ENCODE measurements at regions not wholly inside any gene's neighbourhood (a gene's known extent, or its start where the extent isn't known, plus 50 kb on each side); places are given as distances from the start of the nearest gene placed in this dataset.

DNA sequence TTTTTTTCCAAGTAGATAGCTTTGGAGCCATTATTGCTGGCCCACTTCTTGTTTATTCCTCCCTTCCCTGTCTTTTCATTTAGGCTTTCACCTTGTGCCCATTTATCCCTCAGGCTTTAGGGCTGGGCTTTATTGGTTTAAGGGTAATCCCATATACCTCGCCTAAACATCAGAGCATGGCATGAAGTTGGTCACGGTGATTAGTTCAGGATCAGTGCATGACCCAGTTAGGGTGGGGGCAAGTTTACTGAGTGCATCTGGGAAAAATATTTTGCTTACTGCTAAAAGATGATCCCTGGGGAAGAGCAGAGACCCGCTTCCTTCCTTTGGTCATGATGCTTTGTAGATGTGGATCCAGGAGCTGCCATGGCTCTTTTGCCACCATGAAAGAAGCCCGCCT is 153.3 kb upstream of the NECTIN1 start:
- BruUV-seq (replicated peaks), result no TSS peak
- H3K27ac ChIP-seq (ENCODE audit: extremely low read depth, low read depth, low read length), result no peak overlapping the region
- no peaks in the 10 kb centered on the region for H4K20me1 ChIP-seq (replicated peaks; ENCODE audit: control insufficient read depth, insufficient read depth, low read length)
- no peaks in the 10 kb centered on the region for H3K4me1 ChIP-seq (replicated peaks in 1 of 2; ENCODE audit: control insufficient read depth in 2 of 2, insufficient read depth in 2 of 2, low read length in 2 of 2)
- no peak overlapping the region for H2AFZ ChIP-seq (ENCODE audit: low read depth, low read length)
- ChIA-PET POLR2A (no interaction called here), CTCF (ENCODE audit: low intra/inter-chr PET ratio) (no interaction called here)
- no peaks in the 10 kb centered on the region for H3K36me3 ChIP-seq (ENCODE audit: control insufficient read depth, insufficient read depth, low read length)
- ATAC-seq (no peak), FAIRE-seq (no peak), DNase-seq (ENCODE audit: extremely low read depth in 1 of 4, low spot score in 3 of 4) (no peak)
- no peaks in the 10 kb centered on the region for H3K9me3 ChIP-seq (replicated peaks; ENCODE audit: control insufficient read depth, insufficient read depth, low read depth, low read length)
- intact Hi-C loops (cut with micrococcal nuclease) (no loop called here), in situ Hi-C loops (cut with MboI) (no loop called here)
- H3K27me3 ChIP-seq (ENCODE audit: control insufficient read depth in 2 of 2, insufficient read depth in 2 of 2, low read length in 2 of 2), result peaks cover 0 to 30% of the 10 kb centered on the region in 2 experiments; a peak in 2 of 5 replicates
- no peak overlapping the region for H3K4me2 ChIP-seq (ENCODE audit: insufficient read depth, low read length)
- H3K9me1 ChIP-seq (ENCODE audit: control insufficient read depth, insufficient read depth, low read length), result no peaks in the 10 kb centered on the region
- no peak overlapping the region for H3K9ac ChIP-seq (ENCODE audit: insufficient read depth in 1 of 2, low read depth in 2 of 2, low read length in 2 of 2)
- TF ChIP-seq ZNF696 (CRISPR knock-in tag; conservative IDR thresholded peaks at IDR 0.05), result no peak
- TF ChIP-seq GTF2B (IDR thresholded peaks at IDR 0.05; ENCODE audit: extremely low read depth, insufficient read length), result no peak
- no peak for TF ChIP-seq TAF9B (IDR thresholded peaks at IDR 0.05; ENCODE audit: partially characterized antibody)
- TF ChIP-seq NFE2L1 (tag; IDR thresholded peaks at IDR 0.05; ENCODE audit: borderline replicate concordance, low read depth), result no peak
- no peak for TF ChIP-seq CEBPB (tag; IDR thresholded peaks at IDR 0.05)
- no peak for TF ChIP-seq ZNF589 (CRISPR knock-in tag; IDR thresholded peaks at IDR 0.05; ENCODE audit: low read depth)
- WGBS (ENCODE audit: insufficient coverage, low coverage, missing lambda C conversion rate), result 0% methylated on average over 4 of the region's 4 CpGs
- H3K79me2 ChIP-seq (ENCODE audit: control insufficient read depth, insufficient read depth, low read length), result no peaks in the 10 kb centered on the region
- H3K4me3 ChIP-seq, result no peak overlapping the region

DNA sequence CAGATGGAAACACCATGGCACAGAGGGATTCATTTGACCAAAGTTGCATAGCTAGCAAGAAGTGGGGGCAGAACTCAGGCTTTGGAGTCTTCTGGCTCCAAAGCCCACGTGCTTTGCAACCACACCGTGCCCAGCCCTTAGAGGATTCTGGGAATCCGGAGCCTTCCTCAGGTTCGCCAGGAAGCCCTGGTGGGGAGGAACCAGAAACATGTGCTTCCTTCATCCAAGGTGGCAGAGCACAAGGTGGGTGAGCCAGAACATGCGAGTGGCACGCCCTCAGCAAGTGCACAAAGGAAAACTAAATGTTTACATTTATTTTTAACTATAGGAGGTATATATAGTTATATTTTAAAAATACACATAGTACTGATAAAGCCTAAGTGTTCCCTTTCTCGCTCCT is 151.9 kb upstream of the NECTIN1 start:
- no peak overlapping the region for H3K27ac ChIP-seq (ENCODE audit: extremely low read depth, low read depth, low read length)
- no peaks in the 10 kb centered on the region for H3K4me1 ChIP-seq (replicated peaks in 1 of 2; ENCODE audit: control insufficient read depth in 2 of 2, insufficient read depth in 2 of 2, low read length in 2 of 2)
- H3K36me3 ChIP-seq (ENCODE audit: control insufficient read depth, insufficient read depth, low read length), result no peaks in the 10 kb centered on the region
- POLR2A ChIA-PET, result no interaction called here
- intact Hi-C loops (cut with micrococcal nuclease) (no loop called here), in situ Hi-C loops (cut with MboI) (no loop called here)
- no peak overlapping the region for H2AFZ ChIP-seq (ENCODE audit: low read depth, low read length)
- WGBS (ENCODE audit: insufficient coverage, low coverage, missing lambda C conversion rate), result 1% methylated on average over 7 of the region's 7 CpGs
- FAIRE-seq (no peak), DNase-seq (ENCODE audit: extremely low read depth in 1 of 4, low spot score in 3 of 4) (no peak), ATAC-seq (no peak)
- no peaks in the 10 kb centered on the region for H3K9me1 ChIP-seq (ENCODE audit: control insufficient read depth, insufficient read depth, low read length)
- no peaks in the 10 kb centered on the region for H3K9me3 ChIP-seq (replicated peaks; ENCODE audit: control insufficient read depth, insufficient read depth, low read depth, low read length)
- peaks cover 0 to 32% of the 10 kb centered on the region in 2 experiments; a peak in 2 of 5 replicates for H3K27me3 ChIP-seq (ENCODE audit: control insufficient read depth in 2 of 2, insufficient read depth in 2 of 2, low read length in 2 of 2)
- H3K9ac ChIP-seq (ENCODE audit: insufficient read depth in 1 of 2, low read depth in 2 of 2, low read length in 2 of 2), result no peak overlapping the region
- no peaks in the 10 kb centered on the region for H4K20me1 ChIP-seq (replicated peaks; ENCODE audit: control insufficient read depth, insufficient read depth, low read length)
- no peaks in the 10 kb centered on the region for H3K79me2 ChIP-seq (ENCODE audit: control insufficient read depth, insufficient read depth, low read length)
- no peak overlapping the region for H3K4me2 ChIP-seq (ENCODE audit: insufficient read depth, low read length)
- H3K4me3 ChIP-seq, result no peak overlapping the region
- TF ChIP-seq SRSF3 (IDR thresholded peaks at IDR 0.05; ENCODE audit: insufficient read depth, low read length) (no peak), NR4A1 (CRISPR knock-in tag; IDR thresholded peaks at IDR 0.05) (no peak), NR4A1 (tag; IDR thresholded peaks at IDR 0.05) (no peak), GATAD2A (IDR thresholded peaks at IDR 0.05) (no peak), ILF3 (IDR thresholded peaks at IDR 0.05; ENCODE audit: borderline replicate concordance) (no peak), FOS (IDR thresholded peaks at IDR 0.05; ENCODE audit: extremely low read depth, insufficient read length) (no peak), ZNF586 (CRISPR knock-in tag; conservative IDR thresholded peaks at IDR 0.05) (no peak)
- BruUV-seq (replicated peaks), result no TSS peak
- CTCF ChIA-PET (ENCODE audit: low intra/inter-chr PET ratio), result no interaction called here

Measured in K562 (cell line).